ENCODE measurements at regions not wholly inside any gene's neighbourhood (a gene's known extent, or its start where the extent isn't known, plus 50 kb on each side); places are given as distances from the start of the nearest gene placed in this dataset.
A peak's percentile ranks its signal among the peaks of the same experiment; 100 is the strongest.
"Not testable (repeated sequence)": the region's sequence is repeated elsewhere in the genome, so short reads cannot be mapped to it uniquely, and the experiment has no call there.

DNA sequence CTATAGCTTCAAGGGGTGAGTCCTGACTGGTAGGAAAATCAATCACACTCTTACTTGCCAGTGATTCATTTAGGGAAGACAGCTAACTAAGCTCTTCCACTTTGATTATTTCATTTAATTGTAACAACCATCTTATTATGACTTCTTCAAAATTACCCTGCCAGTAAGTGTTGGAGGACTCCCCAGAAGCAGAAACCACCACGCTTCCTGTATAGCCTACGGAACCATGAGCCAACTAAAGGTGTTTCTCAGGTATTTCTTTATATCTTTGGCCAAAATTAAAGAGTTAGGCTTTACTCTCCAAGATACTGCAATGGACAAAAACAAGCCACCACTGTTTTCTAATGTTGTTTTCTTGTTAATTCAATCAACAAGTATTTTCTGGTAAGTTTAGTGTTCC lies 61.0 kb downstream of the FOXD4L5 start:
- H3K36me3 Mint-ChIP-seq, H3K4me1 Mint-ChIP-seq, H3K4me3 Mint-ChIP-seq, H3K9me3 Mint-ChIP-seq, ATAC-seq, H3K27ac Mint-ChIP-seq: not testable (repeated sequence)
- peak in 1 of 2 donors; percentile 43 for DNase-seq (ENCODE audit: low spot score in 2 of 2)

DNA sequence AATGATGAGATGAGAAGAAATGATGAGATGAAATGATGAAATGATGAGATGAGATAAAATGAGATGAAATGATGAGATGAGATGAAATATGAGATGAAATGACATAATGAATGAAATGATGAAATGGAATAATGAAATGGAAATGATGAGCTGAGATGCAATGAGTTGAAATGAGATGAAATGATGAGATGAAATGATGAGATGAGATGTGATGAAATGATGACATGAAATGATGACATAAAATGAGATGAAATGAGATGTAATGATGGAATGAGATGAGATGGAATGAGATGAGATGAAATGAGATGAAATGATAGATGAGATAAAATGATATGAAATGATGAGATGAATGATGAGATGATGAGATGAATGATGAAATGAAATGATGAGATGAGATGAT lies 76.2 kb downstream of the FOXD4L5 start:
- ATAC-seq: not testable (repeated sequence)

DNA sequence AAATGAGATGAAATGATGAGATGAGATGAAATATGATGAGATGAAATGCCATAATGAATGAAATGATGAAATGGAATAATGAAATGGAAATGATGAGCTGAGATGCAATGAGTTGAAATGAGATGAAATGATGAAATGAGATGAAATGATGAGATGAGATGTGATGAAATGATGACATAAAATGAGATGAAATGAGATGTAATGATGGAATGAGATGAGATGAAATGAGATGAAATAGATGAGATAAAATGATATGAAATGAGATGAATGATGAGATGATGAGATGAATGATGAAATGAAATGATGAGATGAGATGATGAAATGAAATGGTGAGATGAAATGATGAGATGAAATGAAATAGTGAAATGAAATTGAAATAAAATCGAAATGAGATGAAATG lies 77.7 kb downstream of the FOXD4L5 start:
- not testable (repeated sequence) for ATAC-seq; H3K4me3 Mint-ChIP-seq; H3K27ac Mint-ChIP-seq; DNase-seq (ENCODE audit: low spot score in 2 of 2); H3K4me1 Mint-ChIP-seq; H3K36me3 Mint-ChIP-seq
- H3K9me3 Mint-ChIP-seq: peaks cover 18% of the 10 kb centered on the region

More for the DNA sequence above, 76.2 kb downstream of the FOXD4L5 start:
- not testable (repeated sequence) for H3K36me3 Mint-ChIP-seq; H3K4me3 Mint-ChIP-seq; H3K4me1 Mint-ChIP-seq; DNase-seq (ENCODE audit: low spot score in 2 of 2); H3K27ac Mint-ChIP-seq
- peaks cover 18% of the 10 kb centered on the region for H3K9me3 Mint-ChIP-seq

DNA sequence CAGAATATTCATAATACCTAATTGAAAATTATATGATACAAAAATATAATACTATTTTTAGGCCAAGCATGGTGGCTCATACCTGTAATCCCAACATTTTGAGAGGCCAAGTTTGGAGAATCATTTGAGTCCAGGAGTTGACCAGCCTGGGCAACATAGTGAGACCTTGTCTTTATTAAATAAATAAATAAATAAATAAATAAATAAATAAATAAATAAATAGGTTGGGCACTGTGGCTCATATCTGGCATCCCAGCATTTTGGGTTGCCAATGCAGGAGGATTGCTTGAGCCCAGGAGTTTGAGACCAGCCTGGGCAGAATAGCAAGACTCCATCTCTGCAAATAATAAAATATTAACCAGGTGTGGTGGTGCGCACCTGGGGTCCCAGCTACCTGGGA lies 79.2 kb downstream of the FOXD4L5 start:
- peaks cover 18% of the 10 kb centered on the region for H3K9me3 Mint-ChIP-seq
- DNase-seq (ENCODE audit: low spot score in 2 of 2); H3K27ac Mint-ChIP-seq; ATAC-seq; H3K4me1 Mint-ChIP-seq; H3K4me3 Mint-ChIP-seq; H3K36me3 Mint-ChIP-seq: not testable (repeated sequence)

DNA sequence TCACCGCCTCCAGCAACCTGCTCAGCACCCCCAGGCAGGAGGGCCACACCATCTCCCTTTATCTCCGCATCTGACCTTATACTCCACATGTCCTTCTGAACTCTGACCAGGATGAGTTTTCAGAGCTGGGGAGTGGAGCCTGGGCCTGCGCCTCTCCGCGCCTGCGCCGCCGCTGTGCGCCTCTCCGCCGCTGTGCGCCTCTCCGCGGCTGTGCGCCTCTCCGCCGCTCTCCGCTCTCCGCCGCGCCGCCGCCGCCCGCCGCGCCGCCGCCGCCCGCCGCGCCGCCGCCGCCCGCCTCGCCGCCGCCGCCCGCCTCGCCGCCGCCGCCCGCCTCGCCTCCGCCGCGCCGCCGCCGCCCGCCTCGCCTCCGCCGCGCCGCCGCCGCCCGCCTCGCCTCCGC lies 89.2 kb downstream of the FOXD4L5 start:
- not testable (repeated sequence) for ATAC-seq; DNase-seq (ENCODE audit: low spot score in 2 of 2); H3K4me1 Mint-ChIP-seq; H3K36me3 Mint-ChIP-seq; H3K4me3 Mint-ChIP-seq; H3K27ac Mint-ChIP-seq; H3K9me3 Mint-ChIP-seq

DNA sequence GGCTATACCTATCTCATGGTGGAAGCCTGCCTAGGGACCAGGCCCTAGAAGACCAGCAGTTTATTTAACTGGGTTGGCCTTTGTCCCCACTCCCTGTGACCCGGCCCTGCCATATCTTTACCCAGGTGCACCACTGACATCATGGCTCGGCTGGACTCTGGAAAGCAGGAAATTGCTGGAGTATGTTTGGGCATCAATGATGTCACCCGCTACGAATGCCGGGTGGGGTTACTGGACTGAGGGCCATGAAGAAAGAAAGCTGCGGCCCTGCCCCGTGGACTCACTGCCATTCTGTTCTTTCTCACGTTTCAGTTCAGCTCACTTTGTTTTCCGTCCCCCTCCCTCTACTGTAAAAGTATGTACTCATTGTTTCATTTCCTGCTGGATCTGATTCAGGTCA lies 129.1 kb downstream of the FOXD4L5 start:
- DNase-seq (ENCODE audit: low spot score in 2 of 2); H3K4me1 Mint-ChIP-seq; H3K27ac Mint-ChIP-seq; H3K4me3 Mint-ChIP-seq; H3K9me3 Mint-ChIP-seq; H3K36me3 Mint-ChIP-seq; ATAC-seq: not testable (repeated sequence)

Measured in stimulated activated effector memory CD8-positive, alpha-beta T cell treated with anti-CD3 and anti-CD28 coated beads, Interleukin-12 subunit alpha, Interleukin-12 subunit beta, amount 100 ng/mL, for 72 hours (primary cell).